SHP77 treated with DMSO at 0.1 percent for 48 hours (cell line): ENCODE measurements at regions not wholly inside any gene's neighbourhood (a gene's known extent, or its start where the extent isn't known, plus 50 kb on each side); places are given as distances from the start of the nearest gene placed in this dataset.

Experiments used
- DNase-seq: peaks from one replicate; lab custom pipeline; 2025; lab: John Stamatoyannopoulos, UW

DNA sequence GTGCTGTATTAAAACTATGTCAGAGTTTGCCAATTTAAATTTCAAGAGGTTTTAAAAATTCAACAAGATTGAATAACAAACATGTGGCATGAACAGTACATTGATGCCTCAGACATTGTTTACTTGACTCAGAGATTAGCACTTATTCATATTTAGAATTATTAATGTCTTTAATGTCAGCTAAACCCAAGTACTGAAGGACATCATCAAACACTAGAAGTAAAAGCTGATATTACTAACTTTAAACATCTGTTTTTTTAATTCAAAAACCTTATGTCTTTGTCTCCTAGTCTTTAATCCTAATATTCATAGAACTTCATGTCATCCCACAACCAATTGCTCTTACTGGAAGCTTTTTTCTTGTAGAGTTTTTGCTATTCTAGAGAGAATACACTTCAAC lies 406.2 kb upstream of the PCDH7 start:
- no peak for DNase-seq

DNA sequence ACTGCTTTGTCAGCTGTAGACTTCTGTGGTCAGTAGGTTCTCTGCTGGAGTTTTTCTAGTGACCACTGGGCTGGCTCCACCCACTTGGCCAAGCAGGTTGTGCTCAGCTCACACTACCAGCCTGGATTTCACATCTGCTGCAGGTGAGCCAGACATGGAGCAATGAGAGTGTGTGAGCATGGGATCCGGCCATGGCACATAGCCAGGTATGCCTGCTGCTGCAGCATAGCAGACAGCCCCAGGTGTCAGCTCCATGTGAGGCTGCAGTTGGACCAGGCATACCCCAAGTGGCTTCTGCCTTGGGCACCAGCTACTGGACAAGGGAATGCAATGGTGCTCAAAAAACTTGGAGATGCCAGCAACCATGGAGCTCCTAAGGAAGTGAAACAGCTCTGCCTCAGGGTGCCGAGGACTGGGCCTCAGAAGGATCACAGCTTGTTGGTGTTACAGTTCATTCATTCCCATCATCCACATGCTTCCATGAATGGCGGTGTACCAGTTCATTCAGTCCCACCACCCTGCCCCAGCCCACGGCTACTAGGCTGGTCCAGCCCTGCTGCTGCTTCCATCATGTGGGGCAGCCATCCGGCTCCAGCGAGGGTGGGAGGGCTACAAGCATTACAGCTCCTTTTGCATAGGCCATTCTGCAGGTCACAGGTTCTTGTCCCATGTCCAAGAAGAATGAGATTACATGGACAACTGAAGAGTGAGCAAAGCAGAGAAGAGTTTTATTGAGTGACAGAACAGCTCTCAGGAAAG lies 389.1 kb upstream of the PCDH7 start:
- DNase-seq: no peak

DNA sequence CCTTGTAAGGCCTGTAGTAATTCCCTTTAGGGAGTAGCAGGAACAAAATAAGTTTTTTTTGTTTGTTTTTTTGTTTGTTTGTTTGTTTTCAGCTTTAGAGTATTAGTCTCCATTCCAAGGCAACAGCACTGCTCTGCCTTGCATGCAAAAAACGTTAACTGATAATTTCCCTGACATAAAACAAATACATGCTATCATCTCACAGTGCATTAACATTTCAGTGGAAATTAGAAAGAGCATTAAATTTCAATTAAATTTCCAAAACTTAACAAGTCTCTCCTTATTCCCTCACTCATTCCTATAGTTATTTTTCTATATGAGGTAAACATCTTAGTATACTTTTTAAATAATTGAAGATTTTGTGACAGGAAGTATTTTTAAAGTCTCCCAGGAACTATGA lies 378.4 kb upstream of the PCDH7 start:
- DNase-seq: no peak

DNA sequence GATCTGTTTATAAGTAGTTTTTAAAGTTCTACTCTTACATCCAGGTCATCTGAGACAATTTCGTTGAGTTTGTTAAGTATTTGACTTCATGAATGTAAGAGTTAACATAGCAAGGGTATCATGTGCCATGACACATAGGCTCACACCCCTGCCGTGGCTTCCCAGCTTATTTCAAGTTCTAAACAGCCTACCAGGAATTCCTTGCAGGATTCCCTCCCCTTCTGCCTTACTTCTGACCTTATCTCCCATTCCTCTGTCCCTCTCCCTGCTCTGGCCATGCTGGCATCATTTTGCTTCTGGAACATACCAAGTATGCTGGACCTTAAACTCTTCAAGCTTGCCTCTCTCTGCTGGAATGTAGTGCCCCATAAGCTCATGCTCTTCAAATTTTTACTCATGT lies 369.9 kb upstream of the PCDH7 start:
- no peak for DNase-seq

DNA sequence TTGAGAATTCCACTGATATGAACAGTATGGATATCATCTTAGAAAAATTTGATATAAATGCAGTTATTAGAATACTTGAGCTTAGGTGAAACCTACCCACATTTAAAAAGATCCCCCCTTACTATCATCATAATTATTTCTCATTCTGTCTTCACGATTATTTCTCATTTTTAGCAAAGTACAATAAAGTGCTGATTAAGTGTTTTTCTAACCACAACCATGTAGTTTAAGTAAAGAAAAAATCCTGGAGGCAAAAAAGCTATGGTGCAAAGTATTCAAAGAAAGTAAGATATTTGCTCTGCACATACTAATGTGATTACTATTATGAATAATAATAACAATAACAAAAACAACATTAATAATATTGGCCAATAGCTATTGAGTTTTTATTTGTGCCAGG lies 365.6 kb upstream of the PCDH7 start:
- no peak for DNase-seq

DNA sequence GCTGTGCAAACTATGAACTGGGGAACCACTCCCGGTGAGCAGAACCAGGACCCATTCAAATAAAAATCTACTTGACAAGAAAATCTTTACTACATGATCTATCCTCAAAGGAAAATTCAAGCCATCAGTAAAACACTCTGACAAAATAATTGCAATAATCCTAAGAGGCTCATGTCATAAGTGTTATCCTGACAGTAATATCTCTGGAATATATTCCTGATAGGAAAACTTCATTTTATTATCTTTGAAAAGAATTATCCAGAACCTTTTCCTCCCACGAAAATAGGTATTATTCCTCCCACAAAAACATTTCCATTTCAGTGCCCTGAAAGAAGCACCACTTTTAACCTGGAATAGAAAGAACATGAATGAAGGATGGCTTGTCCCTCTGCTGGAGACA lies 357.7 kb upstream of the PCDH7 start:
- DNase-seq: no peak

DNA sequence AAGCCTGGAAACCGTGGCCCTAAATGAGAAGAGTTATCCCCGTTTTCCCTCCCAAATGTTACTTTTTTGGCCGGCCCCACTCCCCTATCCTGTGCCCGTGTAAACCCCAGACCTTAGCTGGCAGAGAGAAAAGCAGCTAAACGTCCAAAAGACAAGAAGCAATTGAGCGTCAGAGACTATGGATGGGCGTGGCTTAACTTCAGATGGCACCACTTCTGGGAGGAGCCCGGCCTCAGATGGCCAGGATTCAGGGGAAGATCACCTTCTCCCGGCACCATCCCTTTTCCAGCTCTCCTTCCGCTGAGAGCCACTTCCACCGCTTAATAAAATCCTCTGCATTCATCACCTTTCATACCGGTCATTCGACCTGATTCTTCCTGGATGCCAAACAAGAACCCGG lies 350.1 kb upstream of the PCDH7 start:
- no peak for DNase-seq

DNA sequence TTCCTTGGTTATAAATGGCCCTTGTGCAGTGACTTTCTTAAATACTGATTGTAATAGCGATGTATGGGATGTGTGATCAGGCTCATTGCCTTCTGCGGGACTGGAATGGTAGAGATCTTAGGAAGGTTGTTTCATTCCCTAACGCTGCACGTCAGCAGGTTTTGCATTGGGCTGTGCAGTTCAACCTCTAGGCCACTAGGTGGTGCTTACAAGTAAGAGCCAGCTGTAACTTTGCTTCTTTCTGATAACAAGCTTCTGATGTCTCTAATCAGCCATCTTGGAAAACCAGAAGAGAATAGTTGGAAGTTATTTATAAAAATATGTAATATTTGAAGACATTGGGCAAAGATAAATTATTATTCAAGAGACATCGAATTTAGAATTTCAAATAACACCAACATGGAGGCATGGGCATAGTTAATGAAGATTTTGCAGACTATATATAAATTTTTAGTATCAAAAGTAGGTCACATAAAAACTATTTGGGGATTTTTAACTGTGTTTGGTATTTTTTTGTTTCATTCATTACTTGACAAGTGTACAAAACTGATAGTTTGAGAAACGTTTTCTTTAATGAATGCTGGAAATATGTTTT lies 339.7 kb upstream of the PCDH7 start:
- no peak for DNase-seq

DNA sequence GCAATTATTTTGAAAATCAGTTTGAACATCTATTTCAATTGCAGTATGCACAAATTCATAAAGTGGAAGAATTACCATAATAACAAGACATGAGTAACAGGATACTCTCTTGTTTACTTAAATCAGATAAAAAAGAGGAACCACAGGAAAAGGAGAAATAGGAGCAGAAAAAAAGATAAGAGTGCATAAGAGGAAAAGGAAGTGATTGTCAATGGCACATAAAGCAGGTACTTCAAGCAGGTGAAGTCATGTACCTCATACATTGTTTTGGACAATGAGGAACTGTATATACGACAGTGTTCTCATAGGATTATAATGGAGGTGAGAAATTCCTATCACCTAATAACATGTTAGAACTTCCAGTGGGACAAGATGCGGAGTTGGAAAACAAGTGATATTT lies 334.5 kb upstream of the PCDH7 start:
- no peak for DNase-seq

DNA sequence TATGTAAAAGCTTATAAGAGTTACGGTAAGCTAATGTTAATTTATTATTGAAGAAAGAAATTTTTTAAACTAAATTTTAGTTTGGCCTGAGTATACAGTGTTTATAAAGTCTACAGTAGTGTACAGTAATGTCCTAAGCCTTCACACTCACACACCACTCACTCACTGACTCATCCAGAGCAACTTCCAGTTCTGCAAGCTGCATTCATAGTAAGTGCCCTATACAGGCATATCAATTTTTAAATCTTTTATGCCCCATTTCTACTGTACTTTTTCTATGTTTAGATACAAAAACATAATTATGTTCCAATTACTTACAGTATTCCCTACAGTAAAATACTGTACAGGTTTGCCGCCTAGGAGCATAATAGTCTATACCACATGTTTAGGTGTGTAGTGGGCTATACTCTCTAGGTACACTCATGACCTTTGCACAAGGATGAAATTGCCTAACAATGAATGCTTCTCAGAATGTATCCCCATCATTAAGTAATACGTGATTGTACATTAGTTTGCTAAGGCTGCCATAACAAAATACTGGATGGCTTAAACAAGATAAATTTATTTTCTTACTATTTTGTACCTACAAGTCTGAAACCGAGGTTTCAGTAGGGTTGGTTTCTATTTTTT lies 333.8 kb upstream of the PCDH7 start:
- DNase-seq: no peak

DNA sequence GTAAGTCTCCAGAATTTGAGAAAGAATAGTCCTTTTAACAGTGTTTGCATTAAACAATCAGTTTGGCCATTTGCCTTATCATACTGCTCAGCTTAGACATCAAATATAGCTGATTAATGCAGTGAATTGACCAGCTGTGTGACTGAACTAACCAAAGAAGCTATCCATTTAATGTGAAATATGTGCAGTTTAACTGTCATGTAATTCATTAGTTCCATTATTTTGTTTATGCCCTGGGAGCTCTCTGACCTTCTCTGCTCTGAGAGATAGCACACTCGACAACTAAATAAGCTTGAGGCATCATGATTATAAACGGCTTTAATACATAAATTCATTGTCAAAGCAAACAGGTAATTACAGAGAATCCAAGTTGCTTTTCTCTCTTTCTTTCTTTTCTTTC lies 324.3 kb upstream of the PCDH7 start:
- DNase-seq: no peak

DNA sequence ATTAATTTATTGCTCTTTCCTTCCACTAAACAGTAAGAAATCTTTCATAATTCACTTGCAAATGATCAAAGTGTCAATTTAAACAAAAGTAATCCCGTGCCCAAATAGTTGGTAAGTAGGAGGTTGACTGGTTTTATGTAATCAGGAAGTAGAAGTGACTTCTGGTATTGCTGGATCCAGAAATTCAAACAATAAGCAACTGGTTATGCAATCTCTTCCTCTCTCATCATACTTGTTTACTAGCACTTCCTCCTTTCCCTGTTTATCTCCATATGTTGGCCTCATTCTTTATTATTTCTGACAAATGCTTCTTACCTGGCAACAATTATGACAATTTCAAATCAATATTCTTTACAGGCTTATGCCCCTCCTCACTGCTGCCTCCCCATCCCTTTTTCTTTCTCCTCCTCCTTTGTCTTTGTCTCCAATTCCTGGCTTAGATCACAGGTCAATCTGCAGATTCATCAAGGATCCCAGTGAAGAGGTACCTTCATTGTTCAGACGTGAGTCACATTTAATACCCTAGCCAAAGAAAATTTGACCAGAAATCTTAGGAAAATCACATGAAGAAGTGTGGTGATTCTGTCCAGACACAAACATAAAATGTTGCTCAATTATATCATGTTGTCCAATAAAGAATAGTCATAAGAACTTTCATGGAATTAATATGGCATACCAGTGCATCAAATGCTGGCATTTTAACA lies 323.2 kb upstream of the PCDH7 start:
- DNase-seq: no peak

DNA sequence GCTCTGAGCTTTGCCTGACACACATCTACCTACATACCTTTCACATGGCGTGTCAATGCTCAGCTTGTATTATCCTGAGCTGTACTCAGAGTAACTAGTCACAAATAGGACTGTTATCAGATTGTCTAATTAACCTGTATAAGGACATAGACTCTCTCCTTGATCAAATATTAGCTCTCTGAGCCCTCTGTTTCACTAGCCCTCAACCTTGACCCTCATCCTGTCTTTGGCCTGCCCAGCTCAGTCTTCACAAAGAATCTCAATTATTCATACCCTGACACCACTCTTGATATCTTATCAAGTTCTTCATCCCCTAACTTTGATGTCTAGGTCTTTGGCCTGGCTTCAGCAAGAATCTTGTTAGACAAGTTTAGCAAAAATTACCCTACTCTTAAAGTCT lies 320.7 kb upstream of the PCDH7 start:
- DNase-seq: no peak

DNA sequence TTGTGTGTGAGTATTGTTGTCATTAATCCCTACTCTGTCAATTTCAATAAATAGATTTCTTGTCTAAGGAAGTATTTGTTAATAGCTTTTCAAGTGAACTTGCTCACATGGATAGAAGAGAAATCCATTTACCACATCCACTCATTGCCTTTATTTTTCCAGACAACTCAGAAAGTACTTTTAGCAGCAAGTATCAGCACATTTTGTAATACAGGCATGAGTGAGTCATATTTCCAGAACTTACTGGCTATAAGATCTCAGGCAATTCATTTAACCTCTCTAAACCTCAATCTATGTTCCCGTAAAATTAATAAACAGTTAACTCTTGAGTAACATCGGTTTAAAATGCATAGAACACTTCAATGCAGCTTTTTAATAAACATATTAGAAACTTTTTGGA lies 317.9 kb upstream of the PCDH7 start:
- no peak for DNase-seq

DNA sequence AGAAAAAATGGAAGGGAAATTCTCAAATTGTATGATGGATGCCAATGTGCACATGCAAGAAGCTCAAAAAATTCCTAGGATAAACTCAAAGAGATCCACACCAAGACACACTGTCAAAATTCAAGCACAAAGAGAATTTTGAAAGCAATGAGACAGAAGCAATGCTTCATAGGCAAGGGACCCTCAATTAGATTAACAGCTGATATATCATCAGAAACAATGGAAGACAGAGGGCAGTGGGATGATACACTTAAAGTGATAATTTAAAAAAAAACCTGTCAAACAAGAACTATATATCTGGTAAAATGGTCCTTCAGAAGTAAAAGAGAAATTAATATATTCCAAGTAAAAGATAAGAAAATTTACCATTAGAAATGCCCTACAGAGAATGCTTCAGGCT lies 306.3 kb upstream of the PCDH7 start:
- no peak for DNase-seq

DNA sequence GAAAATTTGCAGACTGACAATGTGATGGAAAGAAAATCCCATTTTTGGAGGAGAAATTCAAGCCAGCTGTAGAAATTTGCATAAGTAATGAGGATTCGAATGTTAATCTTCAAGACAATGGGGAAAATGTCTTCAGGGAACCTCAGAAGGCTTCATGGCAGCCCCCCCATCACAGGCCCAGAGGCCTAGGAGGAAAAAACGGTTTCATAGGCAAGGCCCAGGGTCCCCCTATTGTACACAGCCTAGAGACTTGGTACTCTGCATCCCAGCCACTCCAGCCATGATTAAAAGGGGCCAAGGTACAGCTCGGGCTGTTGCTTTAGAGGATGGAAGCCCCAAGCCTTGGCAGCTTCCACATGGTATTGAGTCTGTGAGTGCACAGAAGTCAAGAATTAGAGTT lies 303.6 kb upstream of the PCDH7 start:
- DNase-seq: no peak

DNA sequence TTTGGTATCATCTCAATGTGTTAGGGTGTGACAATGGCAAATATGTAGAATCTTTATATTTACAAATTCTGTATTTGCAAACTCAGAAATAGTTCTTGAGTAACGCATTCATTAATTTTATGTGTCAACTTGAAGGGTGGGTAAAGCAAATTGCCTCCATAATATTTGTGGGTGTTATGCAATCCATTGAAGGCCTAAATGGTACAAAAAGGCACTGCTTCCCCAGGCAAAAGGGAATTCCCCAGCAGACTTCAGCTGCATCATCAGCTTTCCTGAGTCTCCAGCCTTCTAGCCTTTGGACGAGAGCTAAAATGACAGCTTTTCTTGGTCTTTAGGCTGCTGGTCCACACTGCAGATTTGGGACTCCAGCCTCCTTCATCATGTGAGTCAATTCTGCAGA lies 292.2 kb upstream of the PCDH7 start:
- DNase-seq: no peak

DNA sequence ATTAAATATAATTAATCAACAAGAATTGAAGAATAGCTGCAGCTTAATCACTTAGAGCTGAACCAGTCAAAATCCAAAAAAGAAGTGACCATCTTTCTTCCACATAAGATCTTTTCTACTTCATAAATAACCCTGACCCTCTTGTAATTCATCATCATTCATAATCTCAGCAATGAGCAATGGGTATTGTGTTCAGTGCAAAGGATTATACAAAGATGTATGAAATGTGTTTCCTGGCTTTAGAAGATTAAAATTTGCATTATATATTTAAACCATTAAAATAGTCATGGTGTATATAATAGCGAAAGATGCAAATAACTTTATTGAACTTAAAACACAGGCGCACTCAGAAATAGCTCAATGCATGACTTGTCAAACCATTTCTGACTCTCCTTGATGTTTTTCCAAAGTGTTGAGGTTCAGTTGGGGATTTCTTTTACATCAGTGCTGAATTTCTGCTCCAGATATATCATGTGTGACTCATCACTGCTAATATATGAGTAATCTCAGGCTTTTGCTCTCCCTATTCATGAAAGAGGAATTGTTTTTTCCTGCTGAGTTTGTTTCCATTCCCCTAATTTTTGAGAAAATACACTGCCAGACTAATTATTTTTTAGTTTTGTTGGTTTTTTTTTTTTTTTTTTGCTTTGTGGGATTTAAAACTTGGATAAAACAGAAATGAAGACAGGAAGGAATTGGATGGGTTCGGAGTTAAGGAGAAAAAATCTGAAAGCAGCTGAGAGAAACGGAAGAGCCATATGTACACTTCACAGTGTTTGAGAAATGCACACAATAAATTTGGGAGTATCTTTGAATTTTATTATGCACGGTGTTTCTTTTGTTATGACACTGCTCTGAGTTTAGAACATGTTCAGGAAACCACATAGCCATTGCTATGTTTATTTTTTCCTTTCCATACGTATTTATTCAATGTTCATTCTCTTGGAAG lies 290.1 kb upstream of the PCDH7 start:
- no peak for DNase-seq

DNA sequence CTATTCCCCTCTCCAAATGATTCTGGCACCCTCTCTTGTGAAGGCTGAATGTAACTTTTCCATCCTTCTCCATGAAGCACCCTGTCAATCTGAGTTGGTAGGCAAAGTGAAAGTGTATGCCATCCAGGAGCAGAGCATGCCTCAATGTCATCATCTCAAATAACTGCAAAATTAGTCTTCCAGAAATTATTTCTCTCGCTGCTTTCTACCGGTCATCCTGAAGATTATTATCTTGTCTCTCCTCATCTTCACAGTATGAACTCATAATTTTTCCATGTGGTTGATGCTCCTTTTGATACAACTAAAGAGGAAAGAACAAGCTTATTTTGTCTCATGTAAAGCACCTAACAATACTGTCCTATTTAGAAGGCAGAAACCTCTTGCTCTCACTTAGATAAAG lies 285.5 kb upstream of the PCDH7 start:
- DNase-seq: no peak

DNA sequence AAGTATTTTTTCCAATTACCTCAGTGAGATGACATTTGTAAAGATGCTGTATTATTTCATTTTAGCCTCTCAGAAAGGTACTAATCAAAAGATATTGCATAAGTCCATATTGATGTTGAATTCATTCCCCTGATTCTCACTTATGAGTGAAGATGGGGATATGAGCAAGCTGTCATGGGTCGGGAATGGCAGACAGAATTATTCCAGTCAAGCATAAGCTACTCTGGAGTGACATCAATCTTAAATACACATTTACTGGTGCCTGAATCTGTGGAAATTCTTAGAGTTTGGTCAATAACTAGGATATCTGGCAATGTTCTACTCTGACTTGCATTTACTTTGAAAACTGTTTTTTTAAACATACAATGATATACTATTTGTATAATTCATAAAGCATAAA lies 283.8 kb upstream of the PCDH7 start:
- peak; percentile 9 for DNase-seq

DNA sequence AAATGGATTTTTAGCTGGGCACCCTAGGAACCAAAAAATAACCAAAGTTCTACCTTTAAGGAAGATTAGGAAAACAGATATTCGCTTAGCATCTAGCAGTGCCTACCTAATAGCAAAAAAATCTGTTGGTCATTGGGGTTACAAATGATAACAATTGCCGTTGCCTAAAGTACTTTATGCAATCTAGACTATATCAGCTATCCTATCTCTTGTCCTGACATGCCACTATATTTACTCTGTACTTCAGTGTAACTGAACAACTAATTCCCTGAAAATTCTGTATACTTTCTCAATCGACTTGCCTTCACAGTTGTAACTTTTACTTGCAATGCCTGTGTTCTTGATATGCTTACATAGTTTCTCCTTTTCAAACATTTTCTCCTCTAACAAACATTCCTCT lies 282.9 kb upstream of the PCDH7 start:
- no peak for DNase-seq

DNA sequence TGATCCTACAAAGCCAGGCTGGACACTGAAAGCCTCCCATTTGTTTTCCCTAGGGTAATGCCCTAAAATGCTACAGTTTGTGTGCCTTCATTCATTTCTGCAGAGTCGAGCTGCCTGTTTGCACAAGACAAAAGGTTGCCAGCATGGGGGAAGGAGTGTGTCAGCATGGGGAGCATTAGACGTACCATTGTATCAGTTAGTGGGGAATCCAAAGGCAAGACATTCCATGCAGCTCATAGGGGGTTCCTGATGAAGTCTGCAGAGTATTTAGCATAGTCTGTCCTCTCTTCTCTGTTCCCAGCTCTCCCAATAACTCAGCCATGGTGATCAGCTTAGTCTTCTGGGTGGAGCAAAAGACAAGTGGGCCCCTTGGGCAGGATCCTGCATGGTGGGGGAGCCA lies 276.9 kb upstream of the PCDH7 start:
- no peak for DNase-seq
